T-cell (primary cell): ENCODE measurements at regions not wholly inside any gene's neighbourhood (a gene's known extent, or its start where the extent isn't known, plus 50 kb on each side); places are given as distances from the start of the nearest gene placed in this dataset.

Experiments used
- ATAC-seq, 4 experiments: fragments of 200-7000 bp in 3 of 4; fragments of 150-1000 bp in 1 of 4; cut with Tn5 transposase; replicated peaks in 1 of 4; 1 replicate in 3 of 4; 2 replicates in 1 of 4; pipeline ENCODE4 v1.10.0; 2021; ENCODE audit warnings: moderate library complexity in 3 of 4, mild to moderate bottlenecking in 2 of 4, moderate number of reproducible peaks in 1 of 4
- CTCF ChIA-PET, 2 donors: fragments of 300-600 bp; sonication (Branson Sonifier 250); formaldehyde crosslinking; loops; one replicate each; lab custom pipeline; 2022; ENCODE audit warnings: antibody characterized with exemption in 2 of 2; lab: Charles Lee
- POLR2A ChIA-PET, 2 donors: fragments of 300-600 bp; sonication (Branson Sonifier 250); formaldehyde crosslinking; loops; one replicate each; lab custom pipeline; 2022; ENCODE audit warnings: antibody characterized with exemption in 2 of 2; lab: Charles Lee
- DNase-seq, 35 experiments: peaks; one replicate each; pipeline versions ENCODE4 v3.0.0 to v3.0.0-alpha.2; 2013 to 2023
- H3K27ac ChIP-seq: one replicate; pipeline ENCODE4 v1.5.1; 2013; ENCODE audit warnings: low read length
- H3K27me3 ChIP-seq, 2 experiments: replicated peaks in 1 of 2; 1 replicate in 1 of 2; 2 replicates in 1 of 2; pipeline versions ENCODE4 v1.6.1 to v1.7.0; 2013; ENCODE audit warnings: low read length in 1 of 2, mixed read lengths in 1 of 2; ENCODE audit not compliant: control insufficient read depth in 2 of 2, insufficient read depth in 2 of 2; ENCODE audit errors: extremely low read depth in 1 of 2
- H3K36me3 ChIP-seq, 2 donors: 1 replicate in 1 of 2; 2 replicates in 1 of 2; pipeline versions ENCODE4 v1.6.1 to v1.7.0; 2013; ENCODE audit warnings: low read length in 1 of 2; ENCODE audit not compliant: control insufficient read depth in 2 of 2, insufficient read depth in 1 of 2; ENCODE audit errors: extremely low read depth in 1 of 2
- H3K4me1 ChIP-seq, 2 experiments: 1 replicate in 1 of 2; 2 replicates in 1 of 2; pipeline versions ENCODE4 v1.6.1 to v1.7.0; 2013; ENCODE audit warnings: low read length in 2 of 2, mixed read lengths in 1 of 2; ENCODE audit not compliant: insufficient read depth in 2 of 2, control insufficient read depth in 1 of 2; ENCODE audit errors: extremely low read depth in 1 of 2
- H3K4me3 ChIP-seq, 2 donors: 1 replicate in 1 of 2; 2 replicates in 1 of 2; pipeline versions ENCODE4 v1.5.1 to v1.7.0; 2013; ENCODE audit warnings: mild to moderate bottlenecking in 2 of 2, low read length in 1 of 2, moderate library complexity in 1 of 2; ENCODE audit not compliant: control insufficient read depth in 1 of 2; ENCODE audit errors: extremely low read depth in 1 of 2
- H3K9me3 ChIP-seq: 2 replicates; pipeline ENCODE4 v1.7.0; 2013
- H3K27ac Mint-ChIP-seq, 2 donors: one replicate each; pipeline ENCODE4 v1.8.0; 2020 to 2021; ENCODE audit warnings: mild to moderate bottlenecking in 2 of 2, mixed read lengths in 2 of 2
- H3K27me3 Mint-ChIP-seq, 2 donors: one replicate each; pipeline ENCODE4 v1.8.0; 2021 to 2022; ENCODE audit warnings: mixed read lengths in 2 of 2
- H3K36me3 Mint-ChIP-seq: one replicate; pipeline ENCODE4 v1.8.0; 2021; ENCODE audit warnings: mixed read lengths
- H3K4me1 Mint-ChIP-seq, 3 donors: one replicate each; pipeline ENCODE4 v1.8.0; 2020 to 2022; ENCODE audit warnings: mixed read lengths in 3 of 3, mild to moderate bottlenecking in 1 of 3
- H3K4me3 Mint-ChIP-seq, 3 donors: one replicate each; pipeline ENCODE4 v1.8.0; 2020 to 2022; ENCODE audit warnings: mild to moderate bottlenecking in 3 of 3, mixed read lengths in 3 of 3, moderate library complexity in 3 of 3
- H3K9me3 Mint-ChIP-seq, 3 donors: one replicate each; pipeline ENCODE4 v1.8.0; 2020 to 2022; ENCODE audit warnings: mixed read lengths in 3 of 3
- WGBS: methylation state at CpG from one replicate; pipeline ENCODE4 v1.1.5; 2013; ENCODE audit warnings: missing lambda C conversion rate; ENCODE audit not compliant: insufficient coverage; 5-methylcytosine and 5-hydroxymethylcytosine counted together

DNA sequence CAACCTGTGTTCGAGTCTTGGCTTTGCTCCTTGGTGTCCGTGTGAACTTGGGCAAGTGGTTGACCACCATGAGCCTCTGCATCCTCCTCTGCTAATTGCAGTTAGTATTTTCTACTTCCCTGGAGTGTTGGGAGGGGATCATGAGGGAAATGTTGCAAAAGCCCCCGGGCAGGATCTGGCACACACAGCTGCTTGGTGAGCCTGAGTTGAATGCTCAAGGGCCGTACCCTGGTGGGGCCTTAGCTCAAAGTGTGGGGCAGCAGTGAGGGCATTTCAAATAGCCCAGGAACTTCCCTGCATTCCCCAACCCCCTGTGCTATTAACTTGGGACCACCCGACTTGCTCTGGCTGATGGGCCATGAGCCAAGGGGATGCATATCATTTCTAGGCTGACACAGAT, 94.9 kb upstream of the SLC6A11 start:
- DNase-seq (no peak), ATAC-seq (no peak)
- ChIA-PET CTCF (no interaction called here), POLR2A (no interaction called here)
- peaks cover 9 to 18% of the 10 kb centered on the region in 2 donors for H3K27me3 Mint-ChIP-seq
- Histone ChIP-seq H3K36me3 (no peaks in the 10 kb centered on the region), H3K27ac (no peak overlapping the region), H3K27me3 (peaks cover 0 to 15% of the 10 kb centered on the region in 2 experiments), H3K4me3 (no peak overlapping the region), H3K4me1 (no peaks in the 10 kb centered on the region), H3K9me3 (no peaks in the 10 kb centered on the region)
- no peaks in the 10 kb centered on the region for H3K36me3 Mint-ChIP-seq
- H3K27ac Mint-ChIP-seq: no peak overlapping the region
- 61% methylated on average over 3 of the region's 5 CpGs for WGBS
- H3K4me3 Mint-ChIP-seq: no peak overlapping the region
- no peaks in the 10 kb centered on the region for H3K9me3 Mint-ChIP-seq
- H3K4me1 Mint-ChIP-seq: no peaks in the 10 kb centered on the region

- no peak overlapping the region for H3K4me3 ChIP-seq
- no peaks in the 10 kb centered on the region for H3K4me1 ChIP-seq
- Mint-ChIP-seq H3K4me1 (no peaks in the 10 kb centered on the region), H3K27me3 (peaks cover 5 to 19% of the 10 kb centered on the region in 2 donors), H3K36me3 (no peaks in the 10 kb centered on the region), H3K27ac (no peak overlapping the region), H3K9me3 (no peaks in the 10 kb centered on the region), H3K4me3 (no peak overlapping the region)
- ATAC-seq (no peak), DNase-seq (no peak)
- CTCF ChIA-PET: no interaction called here
- H3K36me3 ChIP-seq: no peaks in the 10 kb centered on the region
- WGBS: 21% methylated on average over 1 of the region's 6 CpGs
- no peaks in the 10 kb centered on the region for H3K9me3 ChIP-seq
- no peak overlapping the region for H3K27ac ChIP-seq
- H3K27me3 ChIP-seq: peaks cover 0 to 21% of the 10 kb centered on the region in 2 experiments
- POLR2A ChIA-PET: no interaction called here
Measured at GRCh38 chr3:10722911-10723310, 93.1 kb upstream of the SLC6A11 start.

- ChIA-PET POLR2A (no interaction called here), CTCF (no interaction called here)
Measured at GRCh38 chr3:10723991-10724390, 92.0 kb upstream of the SLC6A11 start.

GRCh38 chr3:10725067-10725466, 91.0 kb upstream of the SLC6A11 start:
- H3K27me3 Mint-ChIP-seq: peaks cover 20 to 30% of the 10 kb centered on the region in 2 donors
- H3K9me3 ChIP-seq: no peaks in the 10 kb centered on the region
- no peaks in the 10 kb centered on the region for H3K36me3 Mint-ChIP-seq
- H3K36me3 ChIP-seq: no peaks in the 10 kb centered on the region
- H3K9me3 Mint-ChIP-seq: peaks cover 0 to 2% (median 0%) of the 10 kb centered on the region in 3 donors
- H3K27me3 ChIP-seq: peaks cover 0 to 22% of the 10 kb centered on the region in 2 experiments
- ChIA-PET CTCF (interaction anchor here in 1 of 2 donors (0.7 kb wide), 1 partner anchor 23 kb away, joined by 3 read pairs; no protein-coding TSS in a partner anchor), POLR2A (no interaction called here)
- H3K4me1 Mint-ChIP-seq: no peaks in the 10 kb centered on the region
- DNase-seq (no peak), ATAC-seq (no peak)
- no peak overlapping the region for H3K4me3 Mint-ChIP-seq
- no peak overlapping the region for H3K4me3 ChIP-seq
- WGBS: 20% methylated on average over 1 of the region's 1 CpG
- no peak overlapping the region for H3K27ac ChIP-seq
- no peak overlapping the region for H3K27ac Mint-ChIP-seq
- H3K4me1 ChIP-seq: no peaks in the 10 kb centered on the region

More at GRCh38 chr3:10723991-10724390, 92.0 kb upstream of the SLC6A11 start:
- Histone ChIP-seq H3K9me3 (no peaks in the 10 kb centered on the region), H3K27ac (no peak overlapping the region), H3K36me3 (no peaks in the 10 kb centered on the region), H3K27me3 (peaks cover 0 to 21% of the 10 kb centered on the region in 2 experiments), H3K4me1 (no peaks in the 10 kb centered on the region), H3K4me3 (no peak overlapping the region)
- H3K4me1 Mint-ChIP-seq: no peaks in the 10 kb centered on the region
- H3K27ac Mint-ChIP-seq: no peak overlapping the region
- WGBS: 71% methylated on average over 5 of the region's 6 CpGs
- peaks cover 0 to under 1% (median 0%) of the 10 kb centered on the region in 3 donors for H3K9me3 Mint-ChIP-seq
- H3K27me3 Mint-ChIP-seq: peaks cover 13 to 27% of the 10 kb centered on the region in 2 donors
- no peaks in the 10 kb centered on the region for H3K36me3 Mint-ChIP-seq
- no peak for DNase-seq
- no peak for ATAC-seq
- H3K4me3 Mint-ChIP-seq: no peak overlapping the region

- no peaks in the 10 kb centered on the region for H3K36me3 ChIP-seq
- peaks cover 0 to 22% of the 10 kb centered on the region in 2 experiments for H3K27me3 ChIP-seq
- no peaks in the 10 kb centered on the region for H3K36me3 Mint-ChIP-seq
- no peaks in the 10 kb centered on the region for H3K4me1 ChIP-seq
- no peaks in the 10 kb centered on the region for H3K4me1 Mint-ChIP-seq
- no peak overlapping the region for H3K4me3 ChIP-seq
- ChIA-PET CTCF (no interaction called here), POLR2A (no interaction called here)
- H3K9me3 ChIP-seq: no peaks in the 10 kb centered on the region
- H3K9me3 Mint-ChIP-seq: peaks cover 0 to 2% (median 0%) of the 10 kb centered on the region in 3 donors
- DNase-seq: no peak
- H3K27ac Mint-ChIP-seq: no peak overlapping the region
- WGBS: 60% methylated on average over 2 of the region's 5 CpGs
- H3K27ac ChIP-seq: no peak overlapping the region
- peaks cover 23 to 30% of the 10 kb centered on the region in 2 donors for H3K27me3 Mint-ChIP-seq
- H3K4me3 Mint-ChIP-seq: no peak overlapping the region
- ATAC-seq: no peak
Measured at GRCh38 chr3:10725846-10726245, 90.2 kb upstream of the SLC6A11 start.

DNA sequence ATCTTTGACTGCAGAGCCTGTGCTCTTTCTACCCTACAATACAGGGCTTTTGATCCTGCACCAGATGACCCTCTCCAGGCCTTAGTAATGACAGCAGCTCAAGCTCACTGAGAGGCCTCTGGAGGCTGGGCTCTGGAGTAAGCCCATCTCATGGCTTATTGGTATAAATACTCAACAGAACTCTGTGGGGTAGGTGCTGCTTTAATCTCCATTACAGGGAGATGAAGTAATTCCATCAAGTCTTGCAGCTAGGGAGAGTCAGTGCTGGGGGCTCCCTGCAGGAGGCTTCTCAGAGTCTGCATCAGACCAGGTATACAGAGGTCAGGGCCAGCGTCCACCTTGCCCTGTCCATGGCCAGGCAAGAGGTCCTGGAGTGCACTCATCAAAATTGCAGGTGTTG, 89.2 kb upstream of the SLC6A11 start:
- H3K9me3 ChIP-seq: no peaks in the 10 kb centered on the region
- H3K36me3 ChIP-seq: no peaks in the 10 kb centered on the region
- Mint-ChIP-seq H3K4me1 (no peaks in the 10 kb centered on the region), H3K27ac (no peak overlapping the region), H3K36me3 (no peaks in the 10 kb centered on the region), H3K27me3 (peaks cover 23 to 30% of the 10 kb centered on the region in 2 donors), H3K4me3 (no peak overlapping the region), H3K9me3 (peaks cover 0 to 6% (median 5%) of the 10 kb centered on the region in 3 donors)
- ChIA-PET CTCF (interaction anchor here in 1 of 2 donors (0.6 kb wide), 1 partner anchor 17 kb away, joined by 5 read pairs; no protein-coding TSS in a partner anchor), POLR2A (no interaction called here)
- ATAC-seq: no peak
- 67% methylated on average over 1 of the region's 1 CpG for WGBS
- no peak for DNase-seq
- H3K4me3 ChIP-seq: no peak overlapping the region
- H3K4me1 ChIP-seq: no peaks in the 10 kb centered on the region
- no peak overlapping the region for H3K27ac ChIP-seq
- peaks cover 0 to 22% of the 10 kb centered on the region in 2 experiments for H3K27me3 ChIP-seq

DNA sequence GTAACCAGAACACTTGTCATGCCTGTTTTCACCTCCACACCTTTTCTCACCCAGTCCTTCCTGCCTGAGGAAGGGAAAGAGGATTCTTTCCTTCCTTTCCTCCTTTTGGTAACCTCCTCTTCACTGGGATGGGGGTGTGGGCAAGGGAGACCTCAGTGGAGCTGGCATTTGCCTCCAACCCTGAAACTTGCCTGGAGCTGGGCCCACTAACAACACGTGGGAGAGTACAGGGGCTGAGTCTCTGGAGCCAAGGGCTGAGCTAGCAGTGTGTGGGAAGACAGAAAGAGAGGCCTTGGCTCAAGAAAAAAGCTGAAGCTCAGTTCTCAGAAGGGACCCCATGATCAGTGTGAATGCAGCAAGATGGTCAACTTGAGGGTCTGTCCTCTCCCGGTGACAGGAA, 86.6 kb upstream of the SLC6A11 start:
- 40% methylated on average over 1 of the region's 2 CpGs for WGBS
- no peak overlapping the region for H3K4me3 Mint-ChIP-seq

More for the DNA sequence above, 86.6 kb upstream of the SLC6A11 start:
- peaks cover 0 to 15% of the 10 kb centered on the region in 2 experiments for H3K27me3 ChIP-seq
- H3K27ac ChIP-seq: no peak overlapping the region
- Mint-ChIP-seq H3K9me3 (peaks cover 11 to 31% (median 18%) of the 10 kb centered on the region in 3 donors), H3K36me3 (no peaks in the 10 kb centered on the region), H3K4me1 (no peaks in the 10 kb centered on the region), H3K27me3 (peaks cover 25% of the 10 kb centered on the region in 2 donors), H3K27ac (no peak overlapping the region)
- DNase-seq (no peak), ATAC-seq (no peak)
- CTCF ChIA-PET: no interaction called here
- peaks cover 13% of the 10 kb centered on the region for H3K9me3 ChIP-seq
- H3K4me3 ChIP-seq: no peak overlapping the region
- no peaks in the 10 kb centered on the region for H3K4me1 ChIP-seq
- H3K36me3 ChIP-seq: no peaks in the 10 kb centered on the region
- POLR2A ChIA-PET: no interaction called here
